ENCODE measurements at regions not wholly inside any gene's neighbourhood (a gene's known extent, or its start where the extent isn't known, plus 50 kb on each side); places are given as distances from the start of the nearest gene placed in this dataset.

- Histone ChIP-seq H4K5ac (ENCODE audit: insufficient read length, low read depth, low read length) (no peak overlapping the region), H2BK5ac (ENCODE audit: low read depth, low read length) (no peak overlapping the region), H3K4me3 (ENCODE audit: extremely low read depth in 1 of 4, insufficient read depth in 2 of 4, low read depth in 3 of 4, low read length in 4 of 4) (no peak overlapping the region), H3K4me1 (replicated peaks in 1 of 4; ENCODE audit: control insufficient read depth in 3 of 4, insufficient read depth in 4 of 4, low read length in 3 of 4) (no peaks in the 10 kb centered on the region), H3K9ac (replicated peaks in 1 of 4; ENCODE audit: extremely low read depth in 1 of 4, low read depth in 3 of 4, low read length in 3 of 4) (no peak overlapping the region), H3K79me2 (ENCODE audit: control insufficient read depth in 1 of 2, insufficient read depth in 2 of 2, low read length in 2 of 2) (no peaks in the 10 kb centered on the region), H3K9me3 (ENCODE audit: insufficient read depth in 2 of 2, low read depth in 1 of 2, low read length in 1 of 2) (no peaks in the 10 kb centered on the region), H3K79me1 (ENCODE audit: low read depth, low read length) (no peaks in the 10 kb centered on the region), H2BK12ac (ENCODE audit: low read depth, low read length) (no peak overlapping the region), H3K27ac (ENCODE audit: low read depth, low read length) (no peak overlapping the region), H3K14ac (ENCODE audit: insufficient read length) (no peak overlapping the region), H3K4ac (replicated peaks; ENCODE audit: insufficient read length, low read depth, low read length) (no peak overlapping the region), H3K23ac (ENCODE audit: insufficient read length) (no peak overlapping the region), H3K36me3 (ENCODE audit: control insufficient read depth in 2 of 4, insufficient read depth in 4 of 4, low read length in 3 of 4) (no peaks in the 10 kb centered on the region), H3K18ac (ENCODE audit: extremely low read depth, low read length) (no peak overlapping the region), H3K27me3 (replicated peaks in 1 of 4; ENCODE audit: control insufficient read depth in 3 of 4, extremely low read depth in 1 of 4, insufficient read depth in 3 of 4, low read length in 3 of 4) (no peaks in the 10 kb centered on the region), H2BK20ac (ENCODE audit: low read length) (no peak overlapping the region), H2AK5ac (ENCODE audit: low read depth, low read length) (no peak overlapping the region), H2BK15ac (ENCODE audit: low read length) (no peak overlapping the region), H4K8ac (ENCODE audit: extremely low read depth, insufficient read depth, low read length) (no peak overlapping the region), H3K23me2 (ENCODE audit: low read depth, low read length) (no peaks in the 10 kb centered on the region; the same call in 1 of the 2 replicates), H3K4me2 (ENCODE audit: insufficient read depth in 1 of 2, low read depth in 2 of 2, low read length in 2 of 2) (no peak overlapping the region), H2BK120ac (replicated peaks; ENCODE audit: low read depth, low read length) (no peak overlapping the region), H3K56ac (replicated peaks; ENCODE audit: insufficient read length, low read depth, low read length) (no peak overlapping the region), H2AFZ (ENCODE audit: low read length) (no peak overlapping the region), H4K20me1 (replicated peaks in 1 of 2; ENCODE audit: control insufficient read depth in 1 of 2, insufficient read depth in 2 of 2, low read length in 2 of 2) (no peaks in the 10 kb centered on the region), H4K91ac (replicated peaks; ENCODE audit: insufficient read length, low read length) (no peak overlapping the region)
- 86% methylated on average over 4 of the region's 4 CpGs; no CpG with 5 or more reads in 1 of the 2 experiments for WGBS, 2 experiments (ENCODE audit: extremely low coverage in 1 of 2, insufficient coverage in 1 of 2, insufficient read length in 1 of 2, insufficient replicate concordance in 2 of 2, low coverage in 1 of 2, low lambda C conversion rate in 2 of 2, missing lambda C conversion rate in 1 of 2)
- CTCF ChIA-PET (ENCODE audit: partially characterized antibody) = interaction anchor here (0.6 to 4.2 kb wide), 9 partner anchors 13 to 1775 kb away, joined by 3 to 18 read pairs (median 3); no protein-coding TSS in a partner anchor
- TF ChIP-seq SAP30 (IDR thresholded peaks at IDR 0.05; ENCODE audit: insufficient read depth, insufficient replicate concordance, low read length) (no peak), JUN (IDR thresholded peaks at IDR 0.05; ENCODE audit: low read depth, low read length) (no peak), RBBP5 (IDR thresholded peaks at IDR 0.05; ENCODE audit: borderline replicate concordance, low read depth, low read length) (no peak), CHD1 (IDR thresholded peaks at IDR 0.05; ENCODE audit: low read depth, low read length) (no peak), CHD2 (IDR thresholded peaks at IDR 0.05; ENCODE audit: low read length) (no peak), YY1 (IDR thresholded peaks at IDR 0.05; ENCODE audit: low read depth, low read length) (no peak), JUND (IDR thresholded peaks at IDR 0.05; ENCODE audit: low read length) (no peak), TBP (IDR thresholded peaks at IDR 0.05; ENCODE audit: low read depth, low read length) (no peak), CEBPB (IDR thresholded peaks at IDR 0.05; ENCODE audit: low read depth, low read length) (no peak)
- FAIRE-seq (no peak), DNase-seq (ENCODE audit: low read depth in 1 of 2, low spot score in 2 of 2) (no peak)
- POLR2A ChIA-PET (ENCODE audit: partially characterized antibody) = no interaction called here
These were observed 255.9 kb upstream of the SPRED2 start for GRCh38 chr2:65688141-65688886.
